B cell (primary cell): ENCODE measurements at regions not wholly inside any gene's neighbourhood (a gene's known extent, or its start where the extent isn't known, plus 50 kb on each side); places are given as distances from the start of the nearest gene placed in this dataset.
"Not testable (repeated sequence)": the region's sequence is repeated elsewhere in the genome, so short reads cannot be mapped to it uniquely, and the experiment has no call there.

ENCODE experiments used
- ATAC-seq: fragments of 200-7000 bp; cut with Tn5 transposase; one replicate; pipeline ENCODE4 v1.10.0; 2021; ENCODE audit warnings: low read depth, mild to moderate bottlenecking, moderate number of reproducible peaks, moderate library complexity
- CTCF ChIA-PET: fragments of 350-600 bp; sonication (Branson Sonifier 250); formaldehyde crosslinking; loops from one replicate; lab custom pipeline; 2021; ENCODE audit warnings: antibody characterized with exemption, inconsistent platforms; lab: Charles Lee
- POLR2A ChIA-PET: fragments of 350-600 bp; sonication (Branson Sonifier 250); formaldehyde crosslinking; loops from one replicate; lab custom pipeline; 2021; ENCODE audit warnings: antibody characterized with exemption; lab: Charles Lee
- DNase-seq: peaks from one replicate; pipeline ENCODE4 v3.0.0; 2013
- H2AFZ ChIP-seq: 2 replicates; pipeline ENCODE4 v1.6.1; 2012; ENCODE audit warnings: mild to moderate bottlenecking, low read depth, low read length; ENCODE audit not compliant: insufficient read depth, poor library complexity, severe bottlenecking
- H3K27ac ChIP-seq, 2 donors: 1 replicate in 1 of 2; 2 replicates in 1 of 2; pipeline ENCODE4 v1.5.1; 2012 to 2013; ENCODE audit warnings: low read length in 2 of 2, mild to moderate bottlenecking in 2 of 2, moderate library complexity in 1 of 2
- H3K27me3 ChIP-seq, 4 experiments: fragments of 200-600 bp in 1 of 4; sonication (generic) in 1 of 4; replicated peaks in 1 of 4; 1 replicate in 2 of 4; 2 replicates in 2 of 4; pipeline versions ENCODE4 v1.6.1 to v1.7.0; 2013 to 2016; ENCODE audit warnings: low read length in 3 of 4, mild to moderate bottlenecking in 2 of 4, mixed read lengths in 1 of 4, moderate library complexity in 1 of 4; ENCODE audit not compliant: insufficient read depth in 4 of 4, control insufficient read depth in 3 of 4; ENCODE audit errors: control extremely low read depth in 1 of 4
- H3K36me3 ChIP-seq, 2 experiments: replicated peaks in 1 of 2; 1 replicate in 1 of 2; 2 replicates in 1 of 2; pipeline versions ENCODE4 v1.6.1 to v1.7.1; 2013; ENCODE audit warnings: low read length in 1 of 2; ENCODE audit not compliant: insufficient read depth in 2 of 2, control insufficient read depth in 1 of 2; ENCODE audit errors: control extremely low read depth in 1 of 2, extremely low read depth in 1 of 2
- H3K4me1 ChIP-seq, 2 donors: fragments of 200-600 bp in 1 of 2; sonication (generic) in 1 of 2; 1 replicate in 1 of 2; 2 replicates in 1 of 2; pipeline versions ENCODE4 v1.5.1 to v1.6.1; 2013 to 2017; ENCODE audit warnings: low read length in 2 of 2; ENCODE audit not compliant: control insufficient read depth in 2 of 2, insufficient read depth in 2 of 2
- H3K4me2 ChIP-seq: replicated peaks from 2 replicates; pipeline ENCODE3; 2012; ENCODE audit warnings: mild to moderate bottlenecking, low read depth, low read length; ENCODE audit not compliant: poor library complexity, severe bottlenecking
- H3K4me3 ChIP-seq, 5 experiments: fragments of 200-600 bp in 1 of 5; sonication (generic) in 1 of 5; 1 replicate in 3 of 5; 2 replicates in 2 of 5; pipeline versions ENCODE4 v1.5.1 to v1.7.0; 2011 to 2016; ENCODE audit warnings: low read length in 4 of 5, mild to moderate bottlenecking in 4 of 5, low read depth in 2 of 5, control low read depth in 1 of 5, moderate library complexity in 1 of 5; ENCODE audit not compliant: insufficient read depth in 1 of 5; ENCODE audit errors: control extremely low read depth in 1 of 5, extremely low read depth in 1 of 5
- H3K79me2 ChIP-seq: fragments of 200-600 bp; sonication (generic); one replicate; pipeline ENCODE4 v1.6.0; 2016; ENCODE audit warnings: low read length; ENCODE audit not compliant: control insufficient read depth, insufficient read depth
- H3K9ac ChIP-seq: fragments of 200-600 bp; sonication (generic); 2 replicates; pipeline ENCODE4 v1.6.1; 2017; ENCODE audit warnings: mild to moderate bottlenecking, low read length, moderate library complexity
- H3K9me3 ChIP-seq, 3 donors: one replicate each; pipeline versions ENCODE4 v1.6.1 to v1.7.1; 2013; ENCODE audit warnings: low read length in 2 of 3; ENCODE audit not compliant: control insufficient read depth in 2 of 3, insufficient read depth in 1 of 3; ENCODE audit errors: control extremely low read depth in 1 of 3
- H4K20me1 ChIP-seq: 2 replicates; pipeline ENCODE4 v1.6.0; 2012; ENCODE audit warnings: mild to moderate bottlenecking, low read length; ENCODE audit not compliant: insufficient read depth, control insufficient read depth, poor library complexity, severe bottlenecking
- H3K27ac Mint-ChIP-seq: one replicate; pipeline ENCODE4 v1.8.0; 2021; ENCODE audit warnings: mixed read lengths
- H3K27me3 Mint-ChIP-seq: one replicate; pipeline ENCODE4 v1.8.0; 2021; ENCODE audit warnings: mixed read lengths
- H3K4me1 Mint-ChIP-seq: one replicate; pipeline ENCODE4 v1.8.0; 2021; ENCODE audit warnings: mixed read lengths
- H3K4me3 Mint-ChIP-seq: one replicate; pipeline ENCODE4 v1.8.0; 2021; ENCODE audit warnings: mixed read lengths
- H3K9me3 Mint-ChIP-seq: one replicate; pipeline ENCODE4 v1.8.0; 2022; ENCODE audit warnings: mixed read lengths; ENCODE audit not compliant: insufficient read depth
- CTCF ChIP-seq: fragments of 200-600 bp; IDR thresholded peaks from one replicate; pipeline ENCODE4 v1.8.0; 2022; ENCODE audit warnings: antibody characterized with exemption, mild to moderate bottlenecking
- EZH2 ChIP-seq: IDR thresholded peaks from 2 replicates; pipeline ENCODE4 v1.6.1; 2012; ENCODE audit warnings: borderline replicate concordance, low read depth, mild to moderate bottlenecking, moderate library complexity, low read length; ENCODE audit not compliant: insufficient read depth, poor library complexity, severe bottlenecking
- whole genome bisulfite sequencing: methylation state at CpG from one replicate; pipeline ENCODE4 v1.1.5; 2013; ENCODE audit warnings: missing lambda C conversion rate; ENCODE audit not compliant: insufficient coverage; 5-methylcytosine and 5-hydroxymethylcytosine counted together
- intact Hi-C: fragments of 100-400 bp; cut with micrococcal nuclease; formaldehyde crosslinking; loops from one replicate; pipeline ENCODE4 v1.10.0; 2022

GRCh38 chr9:24652181-24652580, 106.5 kb upstream of the IZUMO3 start:
- Histone ChIP-seq H2AFZ (no peak overlapping the region), H3K27ac (no peak overlapping the region), H3K27me3 (no peaks in the 10 kb centered on the region), H3K36me3 (no peaks in the 10 kb centered on the region), H3K79me2 (no peaks in the 10 kb centered on the region), H4K20me1 (no peaks in the 10 kb centered on the region), H3K4me2 (no peak overlapping the region), H3K9ac (no peak overlapping the region), H3K4me1 (no peaks in the 10 kb centered on the region), H3K9me3 (peaks cover 2 to 14% (median 7%) of the 10 kb centered on the region in 3 donors), H3K4me3 (no peak overlapping the region)
- TF ChIP-seq CTCF: no peak
- no peak for TF ChIP-seq EZH2
- no peak overlapping the region for H3K4me3 Mint-ChIP-seq
- no peaks in the 10 kb centered on the region for H3K4me1 Mint-ChIP-seq
- H3K27me3 Mint-ChIP-seq: no peaks in the 10 kb centered on the region
- POLR2A ChIA-PET: no interaction called here
- DNase-seq: no peak
- H3K27ac Mint-ChIP-seq: no peak overlapping the region
- intact Hi-C loops: no loop called here
- CTCF ChIA-PET: no interaction called here
- no peak for ATAC-seq
- peaks cover 4% of the 10 kb centered on the region for H3K9me3 Mint-ChIP-seq

GRCh38 chr9:24628809-24629208, 83.1 kb upstream of the IZUMO3 start:
- POLR2A ChIA-PET, H4K20me1 ChIP-seq, H3K27ac Mint-ChIP-seq, H3K9ac ChIP-seq, H3K4me3 Mint-ChIP-seq, H3K27me3 Mint-ChIP-seq, H3K27ac ChIP-seq, H2AFZ ChIP-seq, CTCF ChIA-PET, H3K4me2 ChIP-seq, H3K4me1 Mint-ChIP-seq, H3K27me3 ChIP-seq, intact Hi-C loops, H3K4me3 ChIP-seq, H3K9me3 ChIP-seq, H3K36me3 ChIP-seq, H3K4me1 ChIP-seq, H3K79me2 ChIP-seq, DNase-seq, ATAC-seq: not testable (repeated sequence)
- peaks cover 12% of the 10 kb centered on the region for H3K9me3 Mint-ChIP-seq
- no CpG with 5 or more reads among the region's 3 CpGs for WGBS
